ENCODE measurements at regions not wholly inside any gene's neighbourhood (a gene's known extent, or its start where the extent isn't known, plus 50 kb on each side); places are given as distances from the start of the nearest gene placed in this dataset.
A peak's percentile ranks its signal among the peaks of the same experiment; 100 is the strongest.

- no peak for DNase-seq (ENCODE audit: low spot score)
Observed at GRCh38 chr14:101472518-101472849, 88.8 kb upstream of the DIO3 start.

GRCh38 chr14:101473045-101473729 is 88.1 kb upstream of the DIO3 start:
- DNase-seq (ENCODE audit: low spot score), result no peak

GRCh38 chr14:101473795-101474562 is 87.3 kb upstream of the DIO3 start:
- no peak for DNase-seq (ENCODE audit: low spot score)

- DNase-seq (ENCODE audit: low spot score), result peak; percentile 28
Observed at GRCh38 chr14:101474563-101475455, 86.5 kb upstream of the DIO3 start.

- DNase-seq (ENCODE audit: low spot score), result no peak
Observed at GRCh38 chr14:101475456-101476257, 85.6 kb upstream of the DIO3 start.

GRCh38 chr14:101476258-101476915 is 84.9 kb upstream of the DIO3 start:
- DNase-seq (ENCODE audit: low spot score), result no peak

GRCh38 chr14:101476916-101477553 is 84.3 kb upstream of the DIO3 start:
- peak; percentile 75 for DNase-seq (ENCODE audit: low spot score)

GRCh38 chr14:101477648-101478047 is 83.6 kb upstream of the DIO3 start:
- no peak for DNase-seq (ENCODE audit: low spot score)

GRCh38 chr14:101478096-101478495 is 83.2 kb upstream of the DIO3 start:
- no peak for DNase-seq (ENCODE audit: low spot score)

GRCh38 chr14:101478796-101479410 is 82.4 kb upstream of the DIO3 start:
- DNase-seq (ENCODE audit: low spot score), result no peak

GRCh38 chr14:101480022-101480746 is 81.1 kb upstream of the DIO3 start:
- DNase-seq (ENCODE audit: low spot score), result no peak

- no peak for DNase-seq (ENCODE audit: low spot score)
Observed at GRCh38 chr14:101480747-101481530, 80.4 kb upstream of the DIO3 start.

GRCh38 chr14:101481557-101481956 is 79.7 kb upstream of the DIO3 start:
- DNase-seq (ENCODE audit: low spot score), result no peak

GRCh38 chr14:101482066-101482465 is 79.2 kb upstream of the DIO3 start:
- DNase-seq (ENCODE audit: low spot score), result no peak

GRCh38 chr14:101483829-101484228 is 77.5 kb upstream of the DIO3 start:
- no peak for DNase-seq (ENCODE audit: low spot score)

GRCh38 chr14:101489092-101489760 is 72.1 kb upstream of the DIO3 start:
- DNase-seq (ENCODE audit: low spot score), result no peak

GRCh38 chr14:101490771-101491170 is 70.5 kb upstream of the DIO3 start:
- DNase-seq (ENCODE audit: low spot score), result no peak

- DNase-seq (ENCODE audit: low spot score), result no peak
Observed at GRCh38 chr14:101491841-101492240, 69.5 kb upstream of the DIO3 start.

All from SW480 (cell line).